Gastrocnemius medialis (tissue), 4 donors: ENCODE measurements at regions not wholly inside any gene's neighbourhood (a gene's known extent, or its start where the extent isn't known, plus 50 kb on each side); places are given as distances from the start of the nearest gene placed in this dataset.

Experiments
- ATAC-seq, 2 donors: fragments of 150-250 bp; one replicate each; pipeline ENCODE4 v1.9.1; 2016
- DNase-seq, 2 donors: peaks; one replicate each; pipeline ENCODE4 v3.0.0-alpha.2; 2019
- H3K27ac ChIP-seq, 4 donors: fragments of 200-600 bp; sonication (generic); 1 replicate in 1 of 4; 2 replicates in 3 of 4; pipeline ENCODE4 v1.5.1; 2016 to 2018; ENCODE audit warnings: mild to moderate bottlenecking in 2 of 4, moderate library complexity in 1 of 4
- H3K27me3 ChIP-seq, 3 donors: fragments of 200-600 bp; sonication (generic) in 2 of 3; 1 replicate in 1 of 3; 2 replicates in 2 of 3; pipeline versions ENCODE4 v1.5.1 to v1.6.0; 2016 to 2019; ENCODE audit warnings: mild to moderate bottlenecking in 1 of 3, moderate library complexity in 1 of 3
- H3K36me3 ChIP-seq, 2 donors: fragments of 200-600 bp; sonication (generic) in 1 of 2; one replicate each; pipeline ENCODE4 v1.5.1; 2017 to 2018
- H3K4me1 ChIP-seq, 2 donors: fragments of 200-600 bp; sonication (generic) in 1 of 2; one replicate each; pipeline ENCODE4 v1.5.1; 2016 to 2017; ENCODE audit warnings: mild to moderate bottlenecking in 2 of 2
- H3K4me3 ChIP-seq, 4 donors: fragments of 200-600 bp; sonication (generic) in 3 of 4; 1 replicate in 1 of 4; 2 replicates in 3 of 4; pipeline ENCODE4 v1.5.1; 2016 to 2019; ENCODE audit warnings: mild to moderate bottlenecking in 2 of 4
- H3K9me3 ChIP-seq, 3 donors: fragments of 200-600 bp; sonication (generic) in 2 of 3; 1 replicate in 1 of 3; 2 replicates in 2 of 3; pipeline ENCODE4 v1.5.1; 2016 to 2019
- POLR2A ChIP-seq, 2 donors: fragments of 450-650 bp; IDR thresholded peaks; one replicate each; pipeline ENCODE4 v1.6.1; 2017; ENCODE audit warnings: antibody characterized with exemption in 2 of 2, mild to moderate bottlenecking in 2 of 2, moderate library complexity in 2 of 2
- in situ Hi-C, 4 donors: fragments of 200-750 bp; cut with MboI; loops; one replicate each; pipeline versions ENCODE4 v1.15.0 to v1.8.0; 2017; ENCODE audit warnings: low sequenced_read_pairs in 4 of 4
- intact Hi-C: fragments of 100-400 bp; cut with DNase I; formaldehyde crosslinking; loops from one replicate; pipeline ENCODE4 v1.15.1; 2023; ENCODE audit warnings: low total_unique reads
- TF ChIP-seq, protein P1 (sequence below), 5 experiments: fragments of 450-650 bp in 3 of 5; fragments of 200-600 bp in 2 of 5; sonication (generic) in 2 of 5; IDR thresholded peaks in 4 of 5; conservative IDR thresholded peaks in 1 of 5; 1 replicate in 4 of 5; 2 replicates in 1 of 5; pipeline ENCODE4 v1.5.1; 2016 to 2019; ENCODE audit warnings: antibody characterized with exemption in 5 of 5, mild to moderate bottlenecking in 3 of 5, moderate library complexity in 3 of 5

GRCh38 chr17:77825621-77826020 is 132.9 kb upstream of the TNRC6C start:
- TF ChIP-seq POLR2A (IDR thresholded peaks at IDR 0.05): no peak
- TF ChIP-seq, protein P1, sequence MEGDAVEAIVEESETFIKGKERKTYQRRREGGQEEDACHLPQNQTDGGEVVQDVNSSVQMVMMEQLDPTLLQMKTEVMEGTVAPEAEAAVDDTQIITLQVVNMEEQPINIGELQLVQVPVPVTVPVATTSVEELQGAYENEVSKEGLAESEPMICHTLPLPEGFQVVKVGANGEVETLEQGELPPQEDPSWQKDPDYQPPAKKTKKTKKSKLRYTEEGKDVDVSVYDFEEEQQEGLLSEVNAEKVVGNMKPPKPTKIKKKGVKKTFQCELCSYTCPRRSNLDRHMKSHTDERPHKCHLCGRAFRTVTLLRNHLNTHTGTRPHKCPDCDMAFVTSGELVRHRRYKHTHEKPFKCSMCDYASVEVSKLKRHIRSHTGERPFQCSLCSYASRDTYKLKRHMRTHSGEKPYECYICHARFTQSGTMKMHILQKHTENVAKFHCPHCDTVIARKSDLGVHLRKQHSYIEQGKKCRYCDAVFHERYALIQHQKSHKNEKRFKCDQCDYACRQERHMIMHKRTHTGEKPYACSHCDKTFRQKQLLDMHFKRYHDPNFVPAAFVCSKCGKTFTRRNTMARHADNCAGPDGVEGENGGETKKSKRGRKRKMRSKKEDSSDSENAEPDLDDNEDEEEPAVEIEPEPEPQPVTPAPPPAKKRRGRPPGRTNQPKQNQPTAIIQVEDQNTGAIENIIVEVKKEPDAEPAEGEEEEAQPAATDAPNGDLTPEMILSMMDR (IDR thresholded peaks at IDR 0.05 in 4 of 5, conservative IDR thresholded peaks at IDR 0.05 in 1 of 5): no peak
- no peak for ATAC-seq
- Histone ChIP-seq H3K36me3 (no peaks in the 10 kb centered on the region), H3K27ac (no peak overlapping the region), H3K4me3 (no peak overlapping the region), H3K27me3 (no peaks in the 10 kb centered on the region), H3K9me3 (no peaks in the 10 kb centered on the region), H3K4me1 (peaks cover under 1 to 11% of the 10 kb centered on the region in 2 donors)
- intact Hi-C loops (no loop called here), in situ Hi-C loops (no loop called here)
- no peak for DNase-seq

DNA sequence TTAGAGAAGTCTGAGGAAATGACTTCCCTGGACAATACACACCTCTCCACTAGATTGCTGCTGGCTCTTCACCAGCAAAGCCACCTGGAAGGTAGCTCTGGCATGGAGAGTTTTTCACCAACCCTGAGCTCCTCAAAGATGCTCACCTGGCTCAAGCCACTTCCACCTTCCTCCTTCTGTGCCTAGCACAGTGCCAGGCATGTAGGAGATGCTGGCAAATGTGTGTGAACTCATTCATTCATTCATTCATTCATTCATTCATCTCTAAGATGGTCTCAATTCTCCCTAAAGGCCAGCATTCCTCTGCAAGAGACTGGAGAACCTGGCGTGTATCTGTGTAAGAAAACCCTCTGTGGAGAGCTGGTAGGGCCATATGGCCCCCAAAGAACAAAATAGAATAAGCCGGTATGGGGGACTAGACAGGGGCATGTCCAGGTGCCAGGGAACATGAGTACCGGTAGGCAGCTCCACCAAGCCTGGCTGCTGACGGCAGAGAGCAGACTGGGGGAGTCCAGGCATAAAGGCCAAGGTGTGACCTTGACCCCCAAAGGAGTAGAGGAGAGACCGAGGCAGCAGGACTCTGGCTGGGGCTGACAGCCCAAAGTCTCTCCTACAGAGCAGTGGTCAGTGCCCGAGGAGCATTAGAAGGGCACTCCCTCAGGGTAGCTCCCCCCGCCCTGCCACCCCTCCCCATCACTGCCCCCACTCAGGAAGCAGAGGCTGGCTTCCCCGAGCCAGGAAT is 132.2 kb upstream of the TNRC6C start:
- TF ChIP-seq POLR2A (IDR thresholded peaks at IDR 0.05): no peak
- TF ChIP-seq, protein P1 (IDR thresholded peaks at IDR 0.05 in 4 of 5, conservative IDR thresholded peaks at IDR 0.05 in 1 of 5): no peak
- in situ Hi-C loops: no loop called here
- intact Hi-C loops: no loop called here
- Histone ChIP-seq H3K4me1 (peaks cover 7 to 18% of the 10 kb centered on the region in 2 donors), H3K36me3 (no peaks in the 10 kb centered on the region), H3K9me3 (no peaks in the 10 kb centered on the region), H3K27me3 (no peaks in the 10 kb centered on the region), H3K4me3 (no peak overlapping the region), H3K27ac (no peak overlapping the region)
- no peak for ATAC-seq
- DNase-seq: peak in 1 of 2 donors; percentile 3

GRCh38 chr17:77827039-77827438 is 131.5 kb upstream of the TNRC6C start:
- DNase-seq (peak in 1 of 2 donors; percentile 3), ATAC-seq (no peak)
- peaks cover 7 to 25% of the 10 kb centered on the region in 2 donors for H3K4me1 ChIP-seq
- TF ChIP-seq, protein P1 (IDR thresholded peaks at IDR 0.05 in 4 of 5, conservative IDR thresholded peaks at IDR 0.05 in 1 of 5): no peak
- TF ChIP-seq POLR2A (IDR thresholded peaks at IDR 0.05): no peak
- intact Hi-C loops (no loop called here), in situ Hi-C loops (no loop called here)
- H3K36me3 ChIP-seq: no peaks in the 10 kb centered on the region
- H3K9me3 ChIP-seq: no peaks in the 10 kb centered on the region
- H3K27ac ChIP-seq: no peak overlapping the region
- H3K27me3 ChIP-seq: no peaks in the 10 kb centered on the region
- no peak overlapping the region for H3K4me3 ChIP-seq

- ATAC-seq (no peak), DNase-seq (no peak)
- Histone ChIP-seq H3K27me3 (no peaks in the 10 kb centered on the region), H3K9me3 (no peaks in the 10 kb centered on the region), H3K4me3 (no peak overlapping the region), H3K36me3 (no peaks in the 10 kb centered on the region), H3K4me1 (peaks cover 7 to 29% of the 10 kb centered on the region in 2 donors), H3K27ac (no peak overlapping the region)
- TF ChIP-seq, protein P1 (IDR thresholded peaks at IDR 0.05 in 4 of 5, conservative IDR thresholded peaks at IDR 0.05 in 1 of 5): no peak
- TF ChIP-seq POLR2A (IDR thresholded peaks at IDR 0.05): no peak
- in situ Hi-C loops: no loop called here
- intact Hi-C loops: no loop called here
Observed at GRCh38 chr17:77827511-77827910, 131.0 kb upstream of the TNRC6C start.
